Neural cell (in vitro differentiated cells): ENCODE measurements at regions not wholly inside any gene's neighbourhood (a gene's known extent, or its start where the extent isn't known, plus 50 kb on each side); places are given as distances from the start of the nearest gene placed in this dataset.

Experiments used
- H2AFZ ChIP-seq: fragments of 200-600, 300-800 bp; sonication (generic), shearing (Covaris generic); 2 replicates; pipeline ENCODE4 v1.6.0; 2014; ENCODE audit warnings: low read depth, mild to moderate bottlenecking, antibody characterized with exemption, low read length, moderate library complexity
- H3F3A ChIP-seq: fragments of 200-600 bp; shearing (Covaris generic); 2 replicates; pipeline ENCODE4 v1.6.1; 2016; ENCODE audit warnings: mild to moderate bottlenecking, moderate library complexity, mixed read lengths, antibody characterized with exemption, low read length; ENCODE audit not compliant: insufficient read depth, poor library complexity, severe bottlenecking
- H3K27ac ChIP-seq: fragments of 200-600, 300-800 bp; sonication (generic), shearing (Covaris generic); 2 replicates; pipeline ENCODE4 v1.5.1; 2014; ENCODE audit warnings: mild to moderate bottlenecking, low read length, moderate library complexity
- H3K27me3 ChIP-seq: fragments of 300-800, 200-600 bp; sonication (generic), shearing (Covaris generic); 2 replicates; pipeline ENCODE4 v1.6.0; 2014; ENCODE audit warnings: mild to moderate bottlenecking, low read depth, low read length, moderate library complexity; ENCODE audit not compliant: insufficient read depth
- H3K36me3 ChIP-seq: fragments of 300-800, 200-600 bp; sonication (generic), shearing (Covaris generic); 2 replicates; pipeline ENCODE4 v1.5.1; 2014; ENCODE audit warnings: mild to moderate bottlenecking, antibody characterized with exemption, low read length, moderate library complexity; ENCODE audit not compliant: insufficient read depth
- H3K4me2 ChIP-seq: fragments of 300-800, 200-600 bp; sonication (generic), shearing (Covaris generic); 2 replicates; pipeline ENCODE4 v1.6.0; 2014; ENCODE audit warnings: mild to moderate bottlenecking, low read length
- H3K4me3 ChIP-seq: fragments of 300-800, 200-600 bp; sonication (generic), shearing (Covaris generic); 2 replicates; pipeline ENCODE4 v1.5.1; 2014; ENCODE audit warnings: mild to moderate bottlenecking, low read length, moderate library complexity
- H3K79me2 ChIP-seq: fragments of 200-600 bp; shearing (Covaris generic); replicated peaks from 2 replicates; pipeline ENCODE4 v1.6.0; 2014; ENCODE audit warnings: mild to moderate bottlenecking, low read length, moderate library complexity; ENCODE audit not compliant: insufficient read depth
- H3K9ac ChIP-seq: fragments of 300-800, 200-600 bp; sonication (generic), shearing (Covaris generic); 2 replicates; pipeline ENCODE4 v1.6.1; 2016; ENCODE audit warnings: mild to moderate bottlenecking, low read length, mixed read lengths
- H3K9me2 ChIP-seq: fragments of 200-600 bp; shearing (Covaris generic); 2 replicates; pipeline ENCODE4 v1.6.1; 2016; ENCODE audit warnings: mild to moderate bottlenecking, low read length, mixed read lengths; ENCODE audit not compliant: insufficient read depth
- H3K9me3 ChIP-seq: fragments of 200-600, 300-800 bp; sonication (generic), shearing (Covaris generic); 2 replicates; pipeline ENCODE4 v1.6.1; 2016; ENCODE audit warnings: mild to moderate bottlenecking, mixed run types, low read length, moderate library complexity, mixed read lengths
- H4K20me1 ChIP-seq: fragments of 200-600 bp; shearing (Covaris generic); 2 replicates; pipeline ENCODE4 v1.6.1; 2016; ENCODE audit warnings: mild to moderate bottlenecking, mixed run types; ENCODE audit not compliant: insufficient read depth
- EP300 ChIP-seq: fragments of 450-650 bp; conservative IDR thresholded peaks from 2 replicates; pipeline ENCODE4 v1.6.1; 2014; ENCODE audit warnings: antibody characterized with exemption, mild to moderate bottlenecking, moderate library complexity; ENCODE audit not compliant: poor library complexity, severe bottlenecking
- EZH2 ChIP-seq: fragments of 200-600, 300-800 bp; shearing (Covaris generic), sonication (generic); IDR thresholded peaks from 2 replicates; pipeline ENCODE4 v1.6.1; 2014; ENCODE audit warnings: antibody characterized with exemption, low read length, borderline replicate concordance, mild to moderate bottlenecking; ENCODE audit not compliant: insufficient read depth, poor library complexity, severe bottlenecking
- MXI1 ChIP-seq: fragments of 450-650 bp; conservative IDR thresholded peaks from 2 replicates; pipeline ENCODE4 v1.6.1; 2014; ENCODE audit warnings: antibody characterized with exemption, mild to moderate bottlenecking; ENCODE audit not compliant: poor library complexity, severe bottlenecking
- POLR2AphosphoS5 ChIP-seq: IDR thresholded peaks from 2 replicates; pipeline ENCODE4 v1.6.1; 2012
- RAD21 ChIP-seq: fragments of 450-650 bp; conservative IDR thresholded peaks from 2 replicates; pipeline ENCODE4 v1.6.1; 2014; ENCODE audit warnings: antibody characterized with exemption, mild to moderate bottlenecking, moderate library complexity
- SMC3 ChIP-seq: fragments of 450-650 bp; conservative IDR thresholded peaks from 2 replicates; pipeline ENCODE4 v1.6.1; 2014; ENCODE audit warnings: antibody characterized with exemption, mild to moderate bottlenecking, moderate library complexity; ENCODE audit not compliant: poor library complexity
- TAF1 ChIP-seq: IDR thresholded peaks from 2 replicates; pipeline ENCODE4 v1.6.1; 2012; ENCODE audit warnings: low read depth
- TF ChIP-seq, protein P1 (sequence below): IDR thresholded peaks from 2 replicates; pipeline ENCODE4 v1.6.1; 2012; ENCODE audit warnings: borderline replicate concordance
- TF ChIP-seq, protein P2 (sequence below): fragments of 450-650 bp; IDR thresholded peaks from 2 replicates; pipeline ENCODE4 v1.5.1; 2014; ENCODE audit warnings: antibody characterized with exemption, mild to moderate bottlenecking, moderate library complexity; ENCODE audit not compliant: poor library complexity, severe bottlenecking

DNA sequence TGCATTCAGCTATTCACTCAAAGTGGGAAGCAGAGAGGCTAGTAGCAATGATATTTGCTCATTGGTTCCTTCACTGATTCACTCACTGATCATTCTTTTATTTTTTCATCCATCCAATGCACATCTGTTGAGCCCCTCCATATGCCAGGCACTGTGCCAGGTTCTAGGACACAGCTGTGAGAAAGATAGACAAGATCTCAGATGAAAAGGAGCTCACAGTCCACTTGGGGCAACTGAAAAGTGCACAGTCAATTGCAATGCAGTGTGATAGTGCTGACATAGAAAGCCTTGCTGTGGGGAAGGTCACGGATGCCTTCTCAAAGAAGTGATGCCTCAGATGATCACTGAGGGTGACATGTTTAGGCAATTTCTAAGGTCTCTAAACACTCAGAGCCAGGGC lies 262.3 kb downstream of the PTEN start:
- Histone ChIP-seq H3K4me3 (no peak overlapping the region), H3K9me3 (no peaks in the 10 kb centered on the region), H3K9ac (no peak overlapping the region), H3K36me3 (no peaks in the 10 kb centered on the region), H2AFZ (no peak overlapping the region), H3K27me3 (no peaks in the 10 kb centered on the region), H3K79me2 (no peaks in the 10 kb centered on the region), H3K4me2 (no peak overlapping the region), H3F3A (no peaks in the 10 kb centered on the region), H3K9me2 (no peaks in the 10 kb centered on the region), H4K20me1 (no peaks in the 10 kb centered on the region), H3K27ac (no peak overlapping the region)
- TF ChIP-seq, protein P1, sequence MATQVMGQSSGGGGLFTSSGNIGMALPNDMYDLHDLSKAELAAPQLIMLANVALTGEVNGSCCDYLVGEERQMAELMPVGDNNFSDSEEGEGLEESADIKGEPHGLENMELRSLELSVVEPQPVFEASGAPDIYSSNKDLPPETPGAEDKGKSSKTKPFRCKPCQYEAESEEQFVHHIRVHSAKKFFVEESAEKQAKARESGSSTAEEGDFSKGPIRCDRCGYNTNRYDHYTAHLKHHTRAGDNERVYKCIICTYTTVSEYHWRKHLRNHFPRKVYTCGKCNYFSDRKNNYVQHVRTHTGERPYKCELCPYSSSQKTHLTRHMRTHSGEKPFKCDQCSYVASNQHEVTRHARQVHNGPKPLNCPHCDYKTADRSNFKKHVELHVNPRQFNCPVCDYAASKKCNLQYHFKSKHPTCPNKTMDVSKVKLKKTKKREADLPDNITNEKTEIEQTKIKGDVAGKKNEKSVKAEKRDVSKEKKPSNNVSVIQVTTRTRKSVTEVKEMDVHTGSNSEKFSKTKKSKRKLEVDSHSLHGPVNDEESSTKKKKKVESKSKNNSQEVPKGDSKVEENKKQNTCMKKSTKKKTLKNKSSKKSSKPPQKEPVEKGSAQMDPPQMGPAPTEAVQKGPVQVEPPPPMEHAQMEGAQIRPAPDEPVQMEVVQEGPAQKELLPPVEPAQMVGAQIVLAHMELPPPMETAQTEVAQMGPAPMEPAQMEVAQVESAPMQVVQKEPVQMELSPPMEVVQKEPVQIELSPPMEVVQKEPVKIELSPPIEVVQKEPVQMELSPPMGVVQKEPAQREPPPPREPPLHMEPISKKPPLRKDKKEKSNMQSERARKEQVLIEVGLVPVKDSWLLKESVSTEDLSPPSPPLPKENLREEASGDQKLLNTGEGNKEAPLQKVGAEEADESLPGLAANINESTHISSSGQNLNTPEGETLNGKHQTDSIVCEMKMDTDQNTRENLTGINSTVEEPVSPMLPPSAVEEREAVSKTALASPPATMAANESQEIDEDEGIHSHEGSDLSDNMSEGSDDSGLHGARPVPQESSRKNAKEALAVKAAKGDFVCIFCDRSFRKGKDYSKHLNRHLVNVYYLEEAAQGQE = no peak
- TF ChIP-seq EP300 = no peak
- TF ChIP-seq POLR2AphosphoS5 = no peak
- no peak for TF ChIP-seq MXI1
- no peak for TF ChIP-seq SMC3
- no peak for TF ChIP-seq TAF1

DNA sequence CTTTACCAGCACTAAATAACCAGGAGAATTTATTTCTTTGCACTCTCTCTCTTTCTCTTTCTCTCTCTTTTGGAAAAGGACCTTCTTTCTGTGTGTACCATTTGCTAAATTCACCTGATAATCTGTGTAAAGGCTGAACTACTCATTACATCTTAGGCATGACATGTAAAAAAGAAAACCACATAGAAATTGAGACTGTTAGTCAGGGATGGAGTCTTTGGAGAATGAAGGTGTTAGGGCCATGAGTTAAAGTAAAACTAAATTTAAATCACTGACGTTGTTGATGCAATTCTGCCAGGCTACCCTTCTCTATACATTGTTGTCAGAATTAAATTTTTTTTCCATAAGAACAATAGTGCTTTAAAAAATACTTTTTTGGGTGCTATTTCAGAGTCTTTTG lies 263.3 kb downstream of the PTEN start:
- no peak overlapping the region for H2AFZ ChIP-seq
- H3K4me2 ChIP-seq = no peak overlapping the region
- no peaks in the 10 kb centered on the region for H4K20me1 ChIP-seq
- no peaks in the 10 kb centered on the region for H3K79me2 ChIP-seq
- no peak overlapping the region for H3K4me3 ChIP-seq
- H3K9me2 ChIP-seq = no peaks in the 10 kb centered on the region
- no peak overlapping the region for H3K27ac ChIP-seq
- TF ChIP-seq, protein P2, sequence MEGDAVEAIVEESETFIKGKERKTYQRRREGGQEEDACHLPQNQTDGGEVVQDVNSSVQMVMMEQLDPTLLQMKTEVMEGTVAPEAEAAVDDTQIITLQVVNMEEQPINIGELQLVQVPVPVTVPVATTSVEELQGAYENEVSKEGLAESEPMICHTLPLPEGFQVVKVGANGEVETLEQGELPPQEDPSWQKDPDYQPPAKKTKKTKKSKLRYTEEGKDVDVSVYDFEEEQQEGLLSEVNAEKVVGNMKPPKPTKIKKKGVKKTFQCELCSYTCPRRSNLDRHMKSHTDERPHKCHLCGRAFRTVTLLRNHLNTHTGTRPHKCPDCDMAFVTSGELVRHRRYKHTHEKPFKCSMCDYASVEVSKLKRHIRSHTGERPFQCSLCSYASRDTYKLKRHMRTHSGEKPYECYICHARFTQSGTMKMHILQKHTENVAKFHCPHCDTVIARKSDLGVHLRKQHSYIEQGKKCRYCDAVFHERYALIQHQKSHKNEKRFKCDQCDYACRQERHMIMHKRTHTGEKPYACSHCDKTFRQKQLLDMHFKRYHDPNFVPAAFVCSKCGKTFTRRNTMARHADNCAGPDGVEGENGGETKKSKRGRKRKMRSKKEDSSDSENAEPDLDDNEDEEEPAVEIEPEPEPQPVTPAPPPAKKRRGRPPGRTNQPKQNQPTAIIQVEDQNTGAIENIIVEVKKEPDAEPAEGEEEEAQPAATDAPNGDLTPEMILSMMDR = no peak
- TF ChIP-seq POLR2AphosphoS5 = no peak
- no peak for TF ChIP-seq TAF1
- H3F3A ChIP-seq = no peaks in the 10 kb centered on the region
- H3K27me3 ChIP-seq = no peaks in the 10 kb centered on the region
- no peak overlapping the region for H3K9ac ChIP-seq
- no peaks in the 10 kb centered on the region for H3K9me3 ChIP-seq
- no peaks in the 10 kb centered on the region for H3K36me3 ChIP-seq

DNA sequence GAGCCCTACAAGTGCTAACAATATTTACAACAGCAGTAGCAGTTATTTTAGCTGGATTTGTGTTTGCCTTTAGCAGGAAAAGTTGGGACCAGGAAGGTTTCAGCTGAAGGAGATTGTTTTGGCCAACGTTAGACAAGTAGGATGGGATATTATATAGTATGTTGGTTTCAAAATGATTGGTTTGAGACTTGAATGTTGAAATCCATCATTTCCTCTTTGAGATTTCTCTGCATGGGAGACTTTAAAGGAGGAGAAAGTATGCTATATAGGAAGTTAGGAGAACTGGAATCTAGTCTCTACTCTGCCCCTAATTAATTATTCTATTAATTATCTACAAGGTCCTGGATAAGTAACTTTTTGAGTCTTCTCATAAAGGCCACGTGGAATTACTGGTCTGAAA lies 263.8 kb downstream of the PTEN start:
- no peaks in the 10 kb centered on the region for H3F3A ChIP-seq
- no peak overlapping the region for H3K4me2 ChIP-seq
- H3K27me3 ChIP-seq = no peaks in the 10 kb centered on the region
- no peak overlapping the region for H3K9ac ChIP-seq
- no peaks in the 10 kb centered on the region for H3K9me3 ChIP-seq
- no peaks in the 10 kb centered on the region for H4K20me1 ChIP-seq
- no peak overlapping the region for H3K4me3 ChIP-seq
- H2AFZ ChIP-seq = no peak overlapping the region
- no peaks in the 10 kb centered on the region for H3K9me2 ChIP-seq
- H3K79me2 ChIP-seq = no peaks in the 10 kb centered on the region
- no peak overlapping the region for H3K27ac ChIP-seq
- TF ChIP-seq EZH2 (no peak), RAD21 (no peak), POLR2AphosphoS5 (no peak)
- no peaks in the 10 kb centered on the region for H3K36me3 ChIP-seq
